IMR-90 (cell line): ENCODE measurements at regions not wholly inside any gene's neighbourhood (a gene's known extent, or its start where the extent isn't known, plus 50 kb on each side); places are given as distances from the start of the nearest gene placed in this dataset.

ENCODE experiments used
- ATAC-seq: fragments of 200-7000 bp; cut with Tn5 transposase; 2 replicates; pipeline ENCODE4 v1.9.1; 2020; ENCODE audit warnings: low read depth, mild to moderate bottlenecking, moderate library complexity
- BruUV-seq: library from RNA; stranded (reverse); fragments of 400-500 nt; replicated peaks from 2 replicates; lab custom pipeline; 2021; lab: Mats Ljungman, UMichigan
- CTCF ChIA-PET: fragments of 300-600 bp; formaldehyde crosslinking; extraction: SDS; loops from one replicate; lab custom pipeline; 2021; ENCODE audit warnings: antibody characterized with exemption; lab: Yijun Ruan, JAX
- POLR2A ChIA-PET: fragments of 300-600 bp; sonication (Branson Sonifier 250); formaldehyde crosslinking; loops from one replicate; lab custom pipeline; 2022; ENCODE audit warnings: antibody characterized with exemption; ENCODE audit not compliant: unreplicated experiment; lab: Charles Lee
- DNase-seq: peaks from one replicate; pipeline ENCODE4 v3.0.0; 2013
- H2AFZ ChIP-seq: replicated peaks from 2 replicates; pipeline ENCODE3; 2013; ENCODE audit warnings: low read length, mild to moderate bottlenecking; ENCODE audit not compliant: poor library complexity
- H2AK5ac ChIP-seq: 2 replicates; pipeline ENCODE4 v1.6.1; 2013; ENCODE audit warnings: low read depth, low read length, inconsistent platforms
- H2AK9ac ChIP-seq: replicated peaks from 2 replicates; pipeline ENCODE3; 2013; ENCODE audit warnings: mild to moderate bottlenecking, low read depth, low read length, moderate library complexity; ENCODE audit not compliant: poor library complexity
- H2BK120ac ChIP-seq: 2 replicates; pipeline ENCODE4 v1.6.1; 2013; ENCODE audit warnings: low read depth, low read length, inconsistent platforms
- H2BK15ac ChIP-seq: 3 replicates; pipeline ENCODE4 v1.6.1; 2013; ENCODE audit warnings: low read depth, low read length, inconsistent platforms
- H2BK20ac ChIP-seq: 2 replicates; pipeline ENCODE4 v1.6.1; 2013; ENCODE audit warnings: low read depth, mild to moderate bottlenecking, inconsistent platforms, low read length, moderate library complexity
- H2BK5ac ChIP-seq: 2 replicates; pipeline ENCODE4 v1.6.1; 2013; ENCODE audit warnings: mild to moderate bottlenecking, low read depth, low read length, inconsistent platforms; ENCODE audit not compliant: poor library complexity, severe bottlenecking
- H3K14ac ChIP-seq: replicated peaks from 2 replicates; pipeline ENCODE4 v1.6.1; 2013; ENCODE audit warnings: low read depth, low read length, inconsistent platforms
- H3K18ac ChIP-seq: 2 replicates; pipeline ENCODE4 v1.6.1; 2013; ENCODE audit warnings: low read depth, low read length, control low read depth
- H3K23ac ChIP-seq: 2 replicates; pipeline ENCODE4 v1.6.1; 2013; ENCODE audit warnings: low read depth, low read length, inconsistent platforms
- H3K27ac ChIP-seq: 2 replicates; pipeline ENCODE4 v1.5.1; 2013; ENCODE audit warnings: mild to moderate bottlenecking, control low read depth, low read length; ENCODE audit not compliant: insufficient read depth
- H3K27me3 ChIP-seq: 2 replicates; pipeline ENCODE4 v1.6.1; 2013; ENCODE audit warnings: low read length; ENCODE audit not compliant: control insufficient read depth, insufficient read depth
- H3K36me3 ChIP-seq: 2 replicates; pipeline ENCODE4 v1.6.1; 2013; ENCODE audit warnings: low read length, mixed read lengths; ENCODE audit not compliant: control insufficient read depth, insufficient read depth
- H3K4ac ChIP-seq: 2 replicates; pipeline ENCODE4 v1.6.1; 2013; ENCODE audit warnings: low read depth, low read length, inconsistent platforms
- H3K4me1 ChIP-seq: 2 replicates; pipeline ENCODE4 v1.6.1; 2013; ENCODE audit warnings: low read length, mixed read lengths; ENCODE audit not compliant: control insufficient read depth, insufficient read depth
- H3K4me2 ChIP-seq: 2 replicates; pipeline ENCODE4 v1.6.1; 2013; ENCODE audit warnings: low read depth, mild to moderate bottlenecking, control low read depth, low read length, moderate library complexity
- H3K4me3 ChIP-seq: 2 replicates; pipeline ENCODE4 v1.5.1; 2013; ENCODE audit warnings: low read depth, mild to moderate bottlenecking, control low read depth, low read length, moderate library complexity; ENCODE audit not compliant: insufficient read depth
- H3K56ac ChIP-seq: 2 replicates; pipeline ENCODE4 v1.6.1; 2013; ENCODE audit warnings: low read length, inconsistent platforms; ENCODE audit not compliant: insufficient read depth; ENCODE audit errors: extremely low read depth
- H3K79me1 ChIP-seq, 2 experiments: 2 replicates each; pipeline ENCODE4 v1.6.1; 2013; ENCODE audit warnings: low read length in 2 of 2, inconsistent platforms in 1 of 2, low read depth in 1 of 2
- H3K9ac ChIP-seq: 2 replicates; pipeline ENCODE4 v1.6.1; 2013; ENCODE audit warnings: low read depth, low read length, control low read depth
- H3K9me1 ChIP-seq: 2 replicates; pipeline ENCODE4 v1.6.1; 2013; ENCODE audit warnings: low read length, inconsistent platforms; ENCODE audit not compliant: insufficient read depth
- H3K9me3 ChIP-seq: 2 replicates; pipeline ENCODE4 v1.6.1; 2013; ENCODE audit warnings: low read length; ENCODE audit not compliant: control insufficient read depth, insufficient read depth
- H4K20me1 ChIP-seq: 2 replicates; pipeline ENCODE4 v1.6.1; 2013; ENCODE audit warnings: low read length, inconsistent platforms; ENCODE audit not compliant: insufficient read depth
- H4K5ac ChIP-seq: 2 replicates; pipeline ENCODE4 v1.6.1; 2013; ENCODE audit warnings: mild to moderate bottlenecking, low read depth, low read length, control low read depth
- H4K8ac ChIP-seq, 2 experiments: 2 replicates each; pipeline ENCODE4 v1.6.1; 2013; ENCODE audit warnings: low read depth in 2 of 2, low read length in 2 of 2, control low read depth in 1 of 2, inconsistent platforms in 1 of 2
- H4K91ac ChIP-seq: 2 replicates; pipeline ENCODE4 v1.6.1; 2013; ENCODE audit warnings: low read depth, low read length, inconsistent platforms; ENCODE audit not compliant: insufficient read depth
- BHLHE40 ChIP-seq: fragments of 150-350 bp; IDR thresholded peaks from 2 replicates; pipeline ENCODE4 v1.6.1; 2016; ENCODE audit warnings: mild to moderate bottlenecking, low read depth, low read length
- CEBPB ChIP-seq: IDR thresholded peaks from 2 replicates; pipeline ENCODE4 v1.6.1; 2012; ENCODE audit warnings: low read depth, low read length, improper control_type of control experiment
- MAFK ChIP-seq: IDR thresholded peaks from 2 replicates; pipeline ENCODE4 v1.6.1; 2012; ENCODE audit warnings: low read depth, low read length, improper control_type of control experiment
- MAZ ChIP-seq: IDR thresholded peaks from 2 replicates; pipeline ENCODE4 v1.6.1; 2012; ENCODE audit warnings: low read depth, mild to moderate bottlenecking, low read length, improper control_type of control experiment, moderate library complexity, borderline replicate concordance
- MXI1 ChIP-seq: IDR thresholded peaks from 2 replicates; pipeline ENCODE4 v1.6.1; 2012; ENCODE audit warnings: low read depth, mild to moderate bottlenecking, low read length, moderate library complexity, borderline replicate concordance
- NFE2L2 ChIP-seq: fragments of 150-350 bp; IDR thresholded peaks from 2 replicates; pipeline ENCODE4 v1.6.1; 2016; ENCODE audit warnings: low read depth, mild to moderate bottlenecking, low read length
- POLR2A ChIP-seq: IDR thresholded peaks from 2 replicates; pipeline ENCODE4 v1.6.1; 2012; ENCODE audit warnings: mild to moderate bottlenecking, low read depth, low read length
- RFX5 ChIP-seq: IDR thresholded peaks from 2 replicates; pipeline ENCODE4 v1.8.0; 2012; ENCODE audit warnings: low read depth, mild to moderate bottlenecking, low read length, moderate library complexity
- WGBS, 2 experiments: methylation state at CpG; one replicate each; pipeline versions ENCODE4 v1.1.5 to v1.1.7; 2013; ENCODE audit warnings: missing lambda C conversion rate in 2 of 2; ENCODE audit not compliant: insufficient read length in 1 of 2; ENCODE audit errors: extremely low coverage in 2 of 2; 5-methylcytosine and 5-hydroxymethylcytosine counted together
- dilution Hi-C: fragments of 300-500 bp; cut with HindIII; formaldehyde crosslinking; loops from one replicate; pipeline ENCODE4 v1.14.3; 2018; ENCODE audit warnings: low sequenced_read_pairs; ENCODE audit not compliant: unreplicated experiment
- in situ Hi-C: fragments of 300-500 bp; cut with MboI; formaldehyde crosslinking; loops from 3 replicates; pipeline ENCODE4 v1.14.3; 2019; ENCODE audit warnings: low sequenced_read_pairs, inconsistent platforms, mixed read lengths
- intact Hi-C: fragments of 100-400 bp; cut with micrococcal nuclease; formaldehyde crosslinking; loops from 2 replicates; pipeline ENCODE4 v1.10.0; 2022
- TF ChIP-seq, protein P1 (sequence below): fragments of 150-350 bp; IDR thresholded peaks from 2 replicates; pipeline ENCODE4 v1.6.1; 2017; ENCODE audit warnings: mild to moderate bottlenecking, antibody characterized with exemption, low read length, low read depth
- TF ChIP-seq, protein P2 (sequence below): conservative IDR thresholded peaks from 2 replicates; pipeline ENCODE4 v1.5.1; 2012; ENCODE audit warnings: mild to moderate bottlenecking, low read depth, low read length, improper control_type of control experiment
- TF ChIP-seq, protein P3 (sequence below): fragments of 150-350 bp; IDR thresholded peaks from 2 replicates; pipeline ENCODE4 v1.6.1; 2016; ENCODE audit warnings: low read depth, mild to moderate bottlenecking, low read length, moderate library complexity, borderline replicate concordance

DNA sequence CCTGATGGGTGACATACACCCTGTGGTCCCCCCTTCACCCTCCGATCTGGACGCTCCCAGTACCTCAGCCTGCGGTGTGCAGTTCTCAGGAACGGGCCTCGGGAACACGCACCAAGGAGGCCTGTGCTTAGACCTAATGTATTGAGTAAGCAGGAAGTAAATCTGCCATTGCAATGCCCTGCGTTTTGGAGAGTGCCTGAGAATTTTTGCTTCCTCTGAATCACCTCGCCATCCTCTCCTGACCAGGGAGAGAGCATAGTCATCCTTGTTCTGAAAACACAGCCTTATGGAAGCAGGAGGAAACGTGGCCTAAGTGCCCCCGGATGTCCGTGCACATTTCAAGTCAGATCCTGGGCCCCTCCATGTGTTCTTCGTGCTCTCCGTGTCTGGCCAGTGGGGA is 272.2 kb downstream of the NDUFA10 start:
- no CpG with 5 or more reads among the region's 13 CpGs for WGBS, 2 experiments

More for the DNA sequence above, 272.2 kb downstream of the NDUFA10 start:
- no peak overlapping the region for H3K4me2 ChIP-seq
- H3K9ac ChIP-seq = no peak overlapping the region
- no peak overlapping the region for H3K56ac ChIP-seq
- no peak overlapping the region for H2BK20ac ChIP-seq
- ChIA-PET POLR2A (no interaction called here), CTCF (no interaction called here)
- dilution Hi-C loops = no loop called here
- H3K9me1 ChIP-seq = no peaks in the 10 kb centered on the region
- H2AK5ac ChIP-seq = no peak overlapping the region
- H3K14ac ChIP-seq = no peak overlapping the region
- no peak for DNase-seq
- no peak overlapping the region for H2BK5ac ChIP-seq
- H4K5ac ChIP-seq = no peak overlapping the region
- BruUV-seq = no TSS peak
- H3K4me1 ChIP-seq = no peaks in the 10 kb centered on the region
- no peak overlapping the region for H2AFZ ChIP-seq
- no peak overlapping the region for H3K23ac ChIP-seq
- no peaks in the 10 kb centered on the region for H3K27me3 ChIP-seq
- no peak overlapping the region for H2AK9ac ChIP-seq
- H4K8ac ChIP-seq = no peak overlapping the region
- peaks cover 40% of the 10 kb centered on the region for H3K9me3 ChIP-seq
- in situ Hi-C loops = no loop called here
- no peak overlapping the region for H2BK15ac ChIP-seq
- H3K36me3 ChIP-seq = no peaks in the 10 kb centered on the region
- no peaks in the 10 kb centered on the region for H3K79me1 ChIP-seq
- ATAC-seq = no peak
- H4K20me1 ChIP-seq = no peaks in the 10 kb centered on the region
- H3K27ac ChIP-seq = no peak overlapping the region
- H4K91ac ChIP-seq = no peak overlapping the region
- no peak overlapping the region for H2BK120ac ChIP-seq
- H3K4ac ChIP-seq = no peak overlapping the region
- TF ChIP-seq RFX5 (no peak), MAFK (no peak), BHLHE40 (no peak), CEBPB (no peak), MAZ (no peak), POLR2A (no peak), NFE2L2 (no peak), MXI1 (no peak)
- TF ChIP-seq, protein P1, sequence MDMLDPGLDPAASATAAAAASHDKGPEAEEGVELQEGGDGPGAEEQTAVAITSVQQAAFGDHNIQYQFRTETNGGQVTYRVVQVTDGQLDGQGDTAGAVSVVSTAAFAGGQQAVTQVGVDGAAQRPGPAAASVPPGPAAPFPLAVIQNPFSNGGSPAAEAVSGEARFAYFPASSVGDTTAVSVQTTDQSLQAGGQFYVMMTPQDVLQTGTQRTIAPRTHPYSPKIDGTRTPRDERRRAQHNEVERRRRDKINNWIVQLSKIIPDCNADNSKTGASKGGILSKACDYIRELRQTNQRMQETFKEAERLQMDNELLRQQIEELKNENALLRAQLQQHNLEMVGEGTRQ = no peak
- TF ChIP-seq, protein P2, sequence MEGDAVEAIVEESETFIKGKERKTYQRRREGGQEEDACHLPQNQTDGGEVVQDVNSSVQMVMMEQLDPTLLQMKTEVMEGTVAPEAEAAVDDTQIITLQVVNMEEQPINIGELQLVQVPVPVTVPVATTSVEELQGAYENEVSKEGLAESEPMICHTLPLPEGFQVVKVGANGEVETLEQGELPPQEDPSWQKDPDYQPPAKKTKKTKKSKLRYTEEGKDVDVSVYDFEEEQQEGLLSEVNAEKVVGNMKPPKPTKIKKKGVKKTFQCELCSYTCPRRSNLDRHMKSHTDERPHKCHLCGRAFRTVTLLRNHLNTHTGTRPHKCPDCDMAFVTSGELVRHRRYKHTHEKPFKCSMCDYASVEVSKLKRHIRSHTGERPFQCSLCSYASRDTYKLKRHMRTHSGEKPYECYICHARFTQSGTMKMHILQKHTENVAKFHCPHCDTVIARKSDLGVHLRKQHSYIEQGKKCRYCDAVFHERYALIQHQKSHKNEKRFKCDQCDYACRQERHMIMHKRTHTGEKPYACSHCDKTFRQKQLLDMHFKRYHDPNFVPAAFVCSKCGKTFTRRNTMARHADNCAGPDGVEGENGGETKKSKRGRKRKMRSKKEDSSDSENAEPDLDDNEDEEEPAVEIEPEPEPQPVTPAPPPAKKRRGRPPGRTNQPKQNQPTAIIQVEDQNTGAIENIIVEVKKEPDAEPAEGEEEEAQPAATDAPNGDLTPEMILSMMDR = no peak
- TF ChIP-seq, protein P3, sequence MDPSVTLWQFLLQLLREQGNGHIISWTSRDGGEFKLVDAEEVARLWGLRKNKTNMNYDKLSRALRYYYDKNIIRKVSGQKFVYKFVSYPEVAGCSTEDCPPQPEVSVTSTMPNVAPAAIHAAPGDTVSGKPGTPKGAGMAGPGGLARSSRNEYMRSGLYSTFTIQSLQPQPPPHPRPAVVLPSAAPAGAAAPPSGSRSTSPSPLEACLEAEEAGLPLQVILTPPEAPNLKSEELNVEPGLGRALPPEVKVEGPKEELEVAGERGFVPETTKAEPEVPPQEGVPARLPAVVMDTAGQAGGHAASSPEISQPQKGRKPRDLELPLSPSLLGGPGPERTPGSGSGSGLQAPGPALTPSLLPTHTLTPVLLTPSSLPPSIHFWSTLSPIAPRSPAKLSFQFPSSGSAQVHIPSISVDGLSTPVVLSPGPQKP = no peak
- no peak overlapping the region for H3K4me3 ChIP-seq
- intact Hi-C loops = no loop called here
- H3K18ac ChIP-seq = no peak overlapping the region
